T-helper 1 cell treated with Interleukin-12 subunit alpha and Interleukin-12 subunit beta and Interleukin-4 antibody, amounts not matched to agents 30 μg/mL and 1 μg/mL, for 36 hours (primary cell): ENCODE measurements at regions not wholly inside any gene's neighbourhood (a gene's known extent, or its start where the extent isn't known, plus 50 kb on each side); places are given as distances from the start of the nearest gene placed in this dataset.
"Not testable (repeated sequence)": the region's sequence is repeated elsewhere in the genome, so short reads cannot be mapped to it uniquely, and the experiment has no call there.

Experiments
- H3K27ac Mint-ChIP-seq: one replicate; pipeline ENCODE4 v1.8.0; 2021; ENCODE audit warnings: mild to moderate bottlenecking, mixed read lengths
- H3K27me3 Mint-ChIP-seq: one replicate; pipeline ENCODE4 v1.8.0; 2021; ENCODE audit warnings: low read depth, mixed read lengths
- H3K36me3 Mint-ChIP-seq: one replicate; pipeline ENCODE4 v1.8.0; 2021; ENCODE audit warnings: low read depth, mixed read lengths
- H3K4me1 Mint-ChIP-seq: one replicate; pipeline ENCODE4 v1.8.0; 2021; ENCODE audit warnings: low read depth, mixed read lengths
- H3K4me3 Mint-ChIP-seq: one replicate; pipeline ENCODE4 v1.8.0; 2021; ENCODE audit warnings: mild to moderate bottlenecking, moderate library complexity, mixed read lengths
- H3K9me3 Mint-ChIP-seq: one replicate; pipeline ENCODE4 v1.8.0; 2021; ENCODE audit warnings: mixed read lengths

- no peak overlapping the region for H3K27ac Mint-ChIP-seq
- no peaks in the 10 kb centered on the region for H3K36me3 Mint-ChIP-seq
- H3K27me3 Mint-ChIP-seq = no peaks in the 10 kb centered on the region
- H3K4me1 Mint-ChIP-seq = no peaks in the 10 kb centered on the region
- no peaks in the 10 kb centered on the region for H3K9me3 Mint-ChIP-seq
- H3K4me3 Mint-ChIP-seq = no peak overlapping the region
These were observed 1300.7 kb downstream of the PCDH9 start for GRCh38 chr13:65929436-65929835.

GRCh38 chr13:65926750-65927171 lies 1303.4 kb downstream of the PCDH9 start:
- Mint-ChIP-seq H3K4me1 (no peaks in the 10 kb centered on the region), H3K9me3 (no peaks in the 10 kb centered on the region), H3K27ac (no peak overlapping the region), H3K36me3 (no peaks in the 10 kb centered on the region), H3K4me3 (no peak overlapping the region), H3K27me3 (no peaks in the 10 kb centered on the region)

- not testable (repeated sequence) for H3K4me3 Mint-ChIP-seq, H3K27me3 Mint-ChIP-seq, H3K36me3 Mint-ChIP-seq, H3K9me3 Mint-ChIP-seq, H3K4me1 Mint-ChIP-seq, H3K27ac Mint-ChIP-seq
These were observed 1307.3 kb downstream of the PCDH9 start for GRCh38 chr13:65922846-65923245.

GRCh38 chr13:65921933-65922332 lies 1308.2 kb downstream of the PCDH9 start:
- Mint-ChIP-seq H3K4me1 (no peaks in the 10 kb centered on the region), H3K4me3 (no peak overlapping the region), H3K36me3 (no peaks in the 10 kb centered on the region), H3K9me3 (no peaks in the 10 kb centered on the region), H3K27me3 (no peaks in the 10 kb centered on the region), H3K27ac (no peak overlapping the region)

- Mint-ChIP-seq H3K27me3 (no peaks in the 10 kb centered on the region), H3K27ac (no peak overlapping the region), H3K9me3 (no peaks in the 10 kb centered on the region), H3K4me3 (no peak overlapping the region), H3K4me1 (no peaks in the 10 kb centered on the region), H3K36me3 (no peaks in the 10 kb centered on the region)
These were observed 1312.4 kb downstream of the PCDH9 start for GRCh38 chr13:65917731-65918130.

GRCh38 chr13:65915195-65915594 lies 1314.9 kb downstream of the PCDH9 start:
- no peaks in the 10 kb centered on the region for H3K4me1 Mint-ChIP-seq
- H3K9me3 Mint-ChIP-seq = peaks cover 5% of the 10 kb centered on the region
- no peaks in the 10 kb centered on the region for H3K27me3 Mint-ChIP-seq
- no peak overlapping the region for H3K27ac Mint-ChIP-seq
- H3K36me3 Mint-ChIP-seq = no peaks in the 10 kb centered on the region
- H3K4me3 Mint-ChIP-seq = no peak overlapping the region

GRCh38 chr13:65914716-65915115 lies 1315.4 kb downstream of the PCDH9 start:
- H3K4me3 Mint-ChIP-seq = no peak overlapping the region
- no peaks in the 10 kb centered on the region for H3K4me1 Mint-ChIP-seq
- H3K27ac Mint-ChIP-seq = no peak overlapping the region
- no peaks in the 10 kb centered on the region for H3K36me3 Mint-ChIP-seq
- H3K27me3 Mint-ChIP-seq = no peaks in the 10 kb centered on the region
- peaks cover 5% of the 10 kb centered on the region for H3K9me3 Mint-ChIP-seq

- Mint-ChIP-seq H3K4me3 (no peak overlapping the region), H3K9me3 (peaks cover 14% of the 10 kb centered on the region), H3K36me3 (no peaks in the 10 kb centered on the region), H3K27me3 (no peaks in the 10 kb centered on the region), H3K4me1 (no peaks in the 10 kb centered on the region), H3K27ac (no peak overlapping the region)
These were observed 1317.0 kb downstream of the PCDH9 start for GRCh38 chr13:65913173-65913572.

GRCh38 chr13:65912516-65912915 lies 1317.6 kb downstream of the PCDH9 start:
- no peaks in the 10 kb centered on the region for H3K27me3 Mint-ChIP-seq
- H3K4me1 Mint-ChIP-seq = no peaks in the 10 kb centered on the region
- no peak overlapping the region for H3K27ac Mint-ChIP-seq
- H3K36me3 Mint-ChIP-seq = no peaks in the 10 kb centered on the region
- H3K4me3 Mint-ChIP-seq = no peak overlapping the region
- peaks cover 14% of the 10 kb centered on the region for H3K9me3 Mint-ChIP-seq

GRCh38 chr13:65911546-65912193 lies 1318.5 kb downstream of the PCDH9 start:
- Mint-ChIP-seq H3K27ac (no peak overlapping the region), H3K9me3 (peaks cover 14% of the 10 kb centered on the region), H3K4me3 (no peak overlapping the region), H3K4me1 (no peaks in the 10 kb centered on the region), H3K27me3 (no peaks in the 10 kb centered on the region), H3K36me3 (no peaks in the 10 kb centered on the region)

- no peak overlapping the region for H3K4me3 Mint-ChIP-seq
- H3K9me3 Mint-ChIP-seq = peaks cover 23% of the 10 kb centered on the region
- H3K4me1 Mint-ChIP-seq = no peaks in the 10 kb centered on the region
- no peaks in the 10 kb centered on the region for H3K36me3 Mint-ChIP-seq
- no peaks in the 10 kb centered on the region for H3K27me3 Mint-ChIP-seq
- H3K27ac Mint-ChIP-seq = no peak overlapping the region
These were observed 1320.6 kb downstream of the PCDH9 start for GRCh38 chr13:65909501-65909900.

GRCh38 chr13:65907666-65908525 lies 1322.2 kb downstream of the PCDH9 start:
- Mint-ChIP-seq H3K4me1 (no peaks in the 10 kb centered on the region), H3K27ac (no peak overlapping the region), H3K27me3 (no peaks in the 10 kb centered on the region), H3K9me3 (peaks cover 23% of the 10 kb centered on the region), H3K36me3 (no peaks in the 10 kb centered on the region), H3K4me3 (no peak overlapping the region)

- H3K36me3 Mint-ChIP-seq = no peaks in the 10 kb centered on the region
- no peaks in the 10 kb centered on the region for H3K4me1 Mint-ChIP-seq
- H3K27ac Mint-ChIP-seq = no peak overlapping the region
- H3K4me3 Mint-ChIP-seq = no peak overlapping the region
- H3K27me3 Mint-ChIP-seq = no peaks in the 10 kb centered on the region
- H3K9me3 Mint-ChIP-seq = peaks cover 19% of the 10 kb centered on the region
These were observed 1328.4 kb downstream of the PCDH9 start for GRCh38 chr13:65901723-65902122.

GRCh38 chr13:65894049-65894448 lies 1336.1 kb downstream of the PCDH9 start:
- H3K9me3 Mint-ChIP-seq = no peaks in the 10 kb centered on the region
- no peak overlapping the region for H3K27ac Mint-ChIP-seq
- H3K4me1 Mint-ChIP-seq = no peaks in the 10 kb centered on the region
- no peak overlapping the region for H3K4me3 Mint-ChIP-seq
- no peaks in the 10 kb centered on the region for H3K36me3 Mint-ChIP-seq
- H3K27me3 Mint-ChIP-seq = no peaks in the 10 kb centered on the region

GRCh38 chr13:65892859-65893258 lies 1337.3 kb downstream of the PCDH9 start:
- Mint-ChIP-seq H3K9me3 (no peaks in the 10 kb centered on the region), H3K27ac (no peak overlapping the region), H3K4me3 (no peak overlapping the region), H3K27me3 (no peaks in the 10 kb centered on the region), H3K36me3 (no peaks in the 10 kb centered on the region), H3K4me1 (no peaks in the 10 kb centered on the region)
